ENCODE measurements at regions not wholly inside any gene's neighbourhood (a gene's known extent, or its start where the extent isn't known, plus 50 kb on each side); places are given as distances from the start of the nearest gene placed in this dataset.

- TF ChIP-seq CTCF (IDR thresholded peaks at IDR 0.05; ENCODE audit: borderline replicate concordance, extremely low read depth, low read length, poor library complexity, severe bottlenecking) (no peak), EZH2 (IDR thresholded peaks at IDR 0.05; ENCODE audit: borderline replicate concordance, low read depth, low read length, severe bottlenecking) (no peak)
Measured at GRCh38 chr12:124679533-124680371, 112.3 kb upstream of the NCOR2 start.
